ENCODE measurements at regions not wholly inside any gene's neighbourhood (a gene's known extent, or its start where the extent isn't known, plus 50 kb on each side); places are given as distances from the start of the nearest gene placed in this dataset.

- Mint-ChIP-seq H3K27me3 (ENCODE audit: low read depth) (no peaks in the 10 kb centered on the region), H3K36me3 (no peaks in the 10 kb centered on the region), H3K4me1 (no peaks in the 10 kb centered on the region), H3K27ac (no peak overlapping the region), H3K4me3 (no peak overlapping the region), H3K9me3 (peaks cover 15% of the 10 kb centered on the region)
- TF ChIP-seq CTCF (IDR thresholded peaks at IDR 0.05; ENCODE audit: unreplicated experiment), result no peak
- no peak for DNase-seq (ENCODE audit: low spot score in 2 of 2, unreplicated experiment in 2 of 2)
Observed at GRCh38 chr9:102594241-102594640, 400.9 kb upstream of the CYLC2 start.

DNA sequence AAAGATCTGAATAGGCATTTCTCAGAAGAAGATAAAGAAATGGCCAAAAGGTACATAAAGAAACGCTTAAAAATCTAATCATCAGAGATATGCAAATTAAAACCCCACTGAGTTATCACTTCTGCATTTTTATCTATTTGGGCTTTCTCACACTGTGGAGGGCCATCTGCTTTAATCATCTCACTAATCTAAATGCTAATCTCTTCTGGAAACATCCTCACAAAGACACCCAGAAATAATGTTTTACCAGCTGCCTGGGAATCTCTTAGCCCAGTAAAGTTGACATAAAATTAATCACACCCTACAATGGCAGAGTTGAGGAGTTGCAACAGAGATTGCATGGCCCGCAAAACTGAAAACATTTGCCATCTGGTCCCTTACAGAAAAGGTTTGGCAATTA is 407.9 kb upstream of the CYLC2 start:
- H3K27me3 Mint-ChIP-seq (ENCODE audit: low read depth), result peaks cover 2% of the 10 kb centered on the region
- no peaks in the 10 kb centered on the region for H3K9me3 Mint-ChIP-seq
- H3K27ac Mint-ChIP-seq, result no peak overlapping the region
- H3K36me3 Mint-ChIP-seq, result no peaks in the 10 kb centered on the region
- DNase-seq (ENCODE audit: low spot score in 2 of 2, unreplicated experiment in 2 of 2), result no peak
- no peak for TF ChIP-seq CTCF (IDR thresholded peaks at IDR 0.05; ENCODE audit: unreplicated experiment)
- H3K4me3 Mint-ChIP-seq, result no peak overlapping the region
- no peaks in the 10 kb centered on the region for H3K4me1 Mint-ChIP-seq

DNA sequence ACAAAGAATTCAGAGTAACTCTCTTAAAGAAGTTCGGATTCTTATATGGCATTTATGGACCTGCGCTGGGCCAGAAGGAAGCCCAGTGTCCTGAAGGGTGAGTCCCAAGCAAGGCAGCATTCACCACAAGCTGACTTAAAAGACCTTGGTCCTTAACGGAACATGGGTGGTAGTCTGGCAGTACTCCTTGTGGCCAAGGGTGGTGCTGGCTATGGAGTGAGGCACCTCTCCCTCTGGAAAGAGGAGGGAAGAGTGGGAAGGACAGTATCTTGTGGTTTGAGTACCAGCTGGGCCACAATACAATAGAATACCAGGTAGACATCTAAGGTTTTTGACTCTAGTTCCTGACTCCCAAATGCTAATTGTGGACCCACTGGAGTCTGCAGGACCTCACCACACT is 425.7 kb upstream of the CYLC2 start:
- Mint-ChIP-seq H3K4me3 (no peak overlapping the region), H3K27ac (no peak overlapping the region), H3K27me3 (ENCODE audit: low read depth) (peaks cover 4% of the 10 kb centered on the region), H3K36me3 (no peaks in the 10 kb centered on the region), H3K4me1 (no peaks in the 10 kb centered on the region), H3K9me3 (no peaks in the 10 kb centered on the region)
- DNase-seq (ENCODE audit: low spot score in 2 of 2, unreplicated experiment in 2 of 2), result no peak
- no peak for TF ChIP-seq CTCF (IDR thresholded peaks at IDR 0.05; ENCODE audit: unreplicated experiment)

GRCh38 chr9:102551346-102551745 is 443.8 kb upstream of the CYLC2 start:
- H3K27me3 Mint-ChIP-seq (ENCODE audit: low read depth), result no peaks in the 10 kb centered on the region

DNA sequence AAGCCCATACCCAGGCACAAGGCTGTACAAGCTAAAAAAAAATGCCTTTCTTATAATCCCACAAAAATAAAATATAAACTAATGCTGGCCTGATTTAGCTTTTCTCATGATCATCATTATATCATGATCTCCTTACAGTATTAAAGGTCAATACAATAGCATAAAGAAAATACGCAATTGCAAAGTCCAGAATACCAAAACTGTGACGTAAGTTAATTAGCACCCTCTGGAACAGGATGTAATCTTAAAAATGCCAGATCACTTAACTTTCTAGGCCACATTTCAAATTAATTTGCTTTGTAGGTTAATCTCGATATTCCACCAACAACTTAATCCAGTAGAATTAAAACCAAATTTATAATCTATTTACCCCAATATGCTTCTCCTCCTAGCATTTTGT is 444.2 kb upstream of the CYLC2 start:
- DNase-seq (ENCODE audit: low spot score in 2 of 2, unreplicated experiment in 2 of 2), result no peak
- Mint-ChIP-seq H3K9me3 (peaks cover 59% of the 10 kb centered on the region), H3K27ac (no peak overlapping the region), H3K4me3 (no peak overlapping the region), H3K27me3 (ENCODE audit: low read depth) (no peaks in the 10 kb centered on the region), H3K4me1 (no peaks in the 10 kb centered on the region), H3K36me3 (no peaks in the 10 kb centered on the region)
- no peak for TF ChIP-seq CTCF (IDR thresholded peaks at IDR 0.05; ENCODE audit: unreplicated experiment)

More at GRCh38 chr9:102551346-102551745, 443.8 kb upstream of the CYLC2 start:
- TF ChIP-seq CTCF (IDR thresholded peaks at IDR 0.05; ENCODE audit: unreplicated experiment), result no peak
- DNase-seq (ENCODE audit: low spot score in 2 of 2, unreplicated experiment in 2 of 2), result no peak
- Mint-ChIP-seq H3K4me3 (no peak overlapping the region), H3K9me3 (peaks cover 59% of the 10 kb centered on the region), H3K36me3 (no peaks in the 10 kb centered on the region), H3K27ac (no peak overlapping the region), H3K4me1 (no peaks in the 10 kb centered on the region)

DNA sequence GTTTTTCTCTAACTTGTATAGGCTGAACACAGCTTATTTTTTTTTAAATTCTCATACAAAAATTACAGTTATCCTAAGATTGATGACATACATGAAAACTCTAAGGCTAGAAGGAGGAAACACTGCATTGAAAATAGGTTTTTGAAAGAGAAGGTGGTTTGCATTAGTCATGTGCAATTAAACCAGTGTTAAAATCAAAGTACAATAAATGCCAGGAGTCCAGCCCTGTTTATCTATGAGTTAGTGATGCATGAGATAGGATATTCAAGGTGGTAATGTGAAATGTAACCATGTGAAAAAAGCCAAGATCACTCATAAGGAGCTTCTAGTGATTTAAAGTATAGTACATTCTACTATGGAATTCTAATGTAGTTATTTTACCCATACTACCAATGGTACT is 444.9 kb upstream of the CYLC2 start:
- no peaks in the 10 kb centered on the region for H3K36me3 Mint-ChIP-seq
- DNase-seq (ENCODE audit: low spot score in 2 of 2, unreplicated experiment in 2 of 2), result no peak
- no peaks in the 10 kb centered on the region for H3K4me1 Mint-ChIP-seq
- H3K4me3 Mint-ChIP-seq, result no peak overlapping the region
- TF ChIP-seq CTCF (IDR thresholded peaks at IDR 0.05; ENCODE audit: unreplicated experiment), result no peak
- H3K9me3 Mint-ChIP-seq, result peaks cover 59% of the 10 kb centered on the region
- H3K27ac Mint-ChIP-seq, result no peak overlapping the region
- no peaks in the 10 kb centered on the region for H3K27me3 Mint-ChIP-seq (ENCODE audit: low read depth)
